CD14-positive monocyte (primary cell): ENCODE measurements at regions not wholly inside any gene's neighbourhood (a gene's known extent, or its start where the extent isn't known, plus 50 kb on each side); places are given as distances from the start of the nearest gene placed in this dataset.

Experiments
- DNase-seq, 3 donors: peaks; one replicate each; pipeline ENCODE4 v3.0.0-alpha.2; 2011 to 2022
- H2AFZ ChIP-seq: 2 replicates; pipeline ENCODE4 v1.6.0; 2012; ENCODE audit warnings: mild to moderate bottlenecking, low read depth, low read length, inconsistent platforms; ENCODE audit not compliant: insufficient read depth, poor library complexity, severe bottlenecking
- H3K27ac ChIP-seq, 2 donors: 1 replicate in 1 of 2; 2 replicates in 1 of 2; pipeline ENCODE4 v1.5.1; 2012 to 2013; ENCODE audit warnings: low read length in 2 of 2, control low read depth in 1 of 2, inconsistent platforms in 1 of 2, low read depth in 1 of 2, mild to moderate bottlenecking in 1 of 2
- H3K27me3 ChIP-seq, 2 donors: one replicate each; pipeline versions ENCODE4 v1.6.0 to v1.6.1; 2011 to 2013; ENCODE audit warnings: low read length in 2 of 2; ENCODE audit not compliant: control insufficient read depth in 2 of 2, insufficient read depth in 2 of 2
- H3K36me3 ChIP-seq, 2 donors: replicated peaks in 1 of 2; 1 replicate in 1 of 2; 2 replicates in 1 of 2; pipeline versions ENCODE4 v1.5.1 to v1.6.1; 2012 to 2013; ENCODE audit warnings: low read length in 2 of 2, control low read depth in 1 of 2, inconsistent platforms in 1 of 2, mild to moderate bottlenecking in 1 of 2; ENCODE audit not compliant: insufficient read depth in 2 of 2, control insufficient read depth in 1 of 2
- H3K4me1 ChIP-seq, 2 donors: 1 replicate in 1 of 2; 2 replicates in 1 of 2; pipeline versions ENCODE4 v1.5.1 to v1.6.1; 2012 to 2013; ENCODE audit warnings: low read length in 2 of 2, control low read depth in 1 of 2, inconsistent platforms in 1 of 2, mild to moderate bottlenecking in 1 of 2, moderate library complexity in 1 of 2; ENCODE audit not compliant: insufficient read depth in 2 of 2, control insufficient read depth in 1 of 2
- H3K4me2 ChIP-seq: replicated peaks from 2 replicates; pipeline ENCODE3; 2012; ENCODE audit warnings: low read length, moderate library complexity, mild to moderate bottlenecking; ENCODE audit not compliant: poor library complexity, severe bottlenecking; ENCODE audit errors: extremely low read depth
- H3K4me3 ChIP-seq, 3 experiments: fragments of 200-600 bp in 1 of 3; sonication (generic) in 1 of 3; replicated peaks in 1 of 3; 1 replicate in 2 of 3; 2 replicates in 1 of 3; pipeline ENCODE4 v1.5.1; 2011 to 2013; ENCODE audit warnings: low read length in 3 of 3, mild to moderate bottlenecking in 3 of 3, control low read depth in 2 of 3, low read depth in 2 of 3, inconsistent platforms in 1 of 3, moderate library complexity in 1 of 3
- H3K79me2 ChIP-seq: 2 replicates; pipeline ENCODE4 v1.6.0; 2012; ENCODE audit warnings: mild to moderate bottlenecking, control low read depth, inconsistent platforms, low read length, moderate library complexity; ENCODE audit not compliant: insufficient read depth
- H3K9ac ChIP-seq: 2 replicates; pipeline ENCODE4 v1.6.0; 2017; ENCODE audit warnings: low read length, mild to moderate bottlenecking; ENCODE audit not compliant: insufficient read depth, poor library complexity, severe bottlenecking
- H3K9me3 ChIP-seq, 2 donors: replicated peaks in 1 of 2; 1 replicate in 1 of 2; 2 replicates in 1 of 2; pipeline versions ENCODE4 v1.5.1 to v1.6.1; 2012 to 2013; ENCODE audit warnings: low read length in 2 of 2, control low read depth in 1 of 2; ENCODE audit not compliant: control insufficient read depth in 1 of 2, insufficient read depth in 1 of 2
- H4K20me1 ChIP-seq: 2 replicates; pipeline ENCODE4 v1.6.0; 2012; ENCODE audit warnings: mild to moderate bottlenecking, low read length, control low read depth, moderate library complexity; ENCODE audit not compliant: insufficient read depth
- H3K27ac Mint-ChIP-seq, 7 donors: one replicate each; pipeline ENCODE4 v1.8.0; 2020; ENCODE audit warnings: mild to moderate bottlenecking in 7 of 7, mixed read lengths in 7 of 7, moderate library complexity in 6 of 7, inconsistent platforms in 2 of 7
- H3K27me3 Mint-ChIP-seq, 3 donors: one replicate each; pipeline ENCODE4 v1.8.0; 2021 to 2022; ENCODE audit warnings: low read depth in 3 of 3, mild to moderate bottlenecking in 3 of 3, mixed read lengths in 3 of 3, moderate library complexity in 3 of 3, inconsistent platforms in 1 of 3
- H3K36me3 Mint-ChIP-seq, 2 donors: one replicate each; pipeline ENCODE4 v1.8.0; 2020; ENCODE audit warnings: mixed read lengths in 2 of 2, inconsistent platforms in 1 of 2, mild to moderate bottlenecking in 1 of 2
- H3K4me1 Mint-ChIP-seq: one replicate; pipeline ENCODE4 v1.8.0; 2020; ENCODE audit warnings: mild to moderate bottlenecking, mixed read lengths
- H3K4me3 Mint-ChIP-seq, 2 donors: one replicate each; pipeline ENCODE4 v1.8.0; 2020; ENCODE audit warnings: mild to moderate bottlenecking in 2 of 2, mixed read lengths in 2 of 2, moderate library complexity in 1 of 2
- H3K9me3 Mint-ChIP-seq, 7 donors: one replicate each; pipeline ENCODE4 v1.8.0; 2020 to 2022; ENCODE audit warnings: mixed read lengths in 7 of 7, mild to moderate bottlenecking in 6 of 7, moderate library complexity in 6 of 7, inconsistent platforms in 2 of 7
- CTCF ChIP-seq: fragments of 200-600 bp; IDR thresholded peaks from one replicate; pipeline ENCODE4 v1.8.0; 2022; ENCODE audit warnings: antibody characterized with exemption, mild to moderate bottlenecking
- WGBS: methylation state at CpG from one replicate; pipeline ENCODE4 v1.1.5; 2013; ENCODE audit warnings: missing lambda C conversion rate; ENCODE audit not compliant: insufficient coverage; 5-methylcytosine and 5-hydroxymethylcytosine counted together
- intact Hi-C, 2 donors: fragments of 100-400 bp; cut with micrococcal nuclease; formaldehyde crosslinking; loops; one replicate each; pipeline versions ENCODE4 v1.15.0 to v1.15.1; 2023

DNA sequence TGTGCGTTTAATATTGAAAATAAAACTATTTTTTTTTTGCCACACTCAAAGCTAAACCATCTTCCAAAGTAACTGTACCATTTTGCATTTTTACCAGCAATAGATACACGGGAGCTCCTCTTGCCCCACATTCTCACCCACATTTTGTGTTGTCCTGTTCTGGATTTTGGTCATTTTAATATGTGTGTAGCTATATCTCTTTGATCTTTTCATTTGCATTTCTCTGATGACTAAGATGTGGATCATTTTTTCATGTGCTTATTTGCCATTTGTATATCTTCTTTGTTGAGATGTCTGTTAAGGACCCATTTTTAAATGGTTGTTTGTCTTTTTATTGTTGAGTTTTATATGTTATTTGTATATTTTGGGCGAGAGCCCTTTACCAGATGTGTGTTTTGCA is 1543.5 kb downstream of the GRIK2 start:
- Histone ChIP-seq H3K4me3 (no peak overlapping the region), H2AFZ (no peak overlapping the region), H3K27me3 (no peaks in the 10 kb centered on the region), H3K79me2 (no peaks in the 10 kb centered on the region), H3K36me3 (no peaks in the 10 kb centered on the region), H3K4me1 (no peaks in the 10 kb centered on the region), H3K9me3 (no peaks in the 10 kb centered on the region), H3K4me2 (no peak overlapping the region), H3K9ac (no peak overlapping the region), H3K27ac (no peak overlapping the region), H4K20me1 (no peaks in the 10 kb centered on the region)
- H3K36me3 Mint-ChIP-seq: no peaks in the 10 kb centered on the region
- WGBS: no CpG with 5 or more reads among the region's 3 CpGs
- intact Hi-C loops: no loop called here
- H3K4me1 Mint-ChIP-seq: no peaks in the 10 kb centered on the region
- no peak overlapping the region for H3K4me3 Mint-ChIP-seq
- no peak overlapping the region for H3K27ac Mint-ChIP-seq
- TF ChIP-seq CTCF: no peak
- DNase-seq: no peak
- no peaks in the 10 kb centered on the region for H3K9me3 Mint-ChIP-seq
- no peaks in the 10 kb centered on the region for H3K27me3 Mint-ChIP-seq

GRCh38 chr6:102928109-102928508 is 1534.6 kb downstream of the GRIK2 start:
- H3K9me3 Mint-ChIP-seq: peaks cover 0 to 2% (median 0%) of the 10 kb centered on the region in 7 donors
- H2AFZ ChIP-seq: no peak overlapping the region
- no peaks in the 10 kb centered on the region for H3K9me3 ChIP-seq
- no CpG with 5 or more reads among the region's 3 CpGs for WGBS
- no peaks in the 10 kb centered on the region for H3K4me1 Mint-ChIP-seq
- no peaks in the 10 kb centered on the region for H3K36me3 Mint-ChIP-seq
- no peak overlapping the region for H3K9ac ChIP-seq
- H4K20me1 ChIP-seq: no peaks in the 10 kb centered on the region
- H3K4me3 Mint-ChIP-seq: no peak overlapping the region
- no peak overlapping the region for H3K27ac Mint-ChIP-seq
- H3K27ac ChIP-seq: no peak overlapping the region
- intact Hi-C loops: no loop called here
- no peaks in the 10 kb centered on the region for H3K4me1 ChIP-seq
- no peaks in the 10 kb centered on the region for H3K27me3 Mint-ChIP-seq
- H3K36me3 ChIP-seq: no peaks in the 10 kb centered on the region
- DNase-seq: no peak
- no peak for TF ChIP-seq CTCF
- H3K27me3 ChIP-seq: no peaks in the 10 kb centered on the region
- no peak overlapping the region for H3K4me3 ChIP-seq
- no peak overlapping the region for H3K4me2 ChIP-seq
- H3K79me2 ChIP-seq: no peaks in the 10 kb centered on the region
